Epidermal melanocyte (primary cell): ENCODE measurements at regions not wholly inside any gene's neighbourhood (a gene's known extent, or its start where the extent isn't known, plus 50 kb on each side); places are given as distances from the start of the nearest gene placed in this dataset.
A peak's percentile ranks its signal among the peaks of the same experiment; 100 is the strongest.
"Not testable (repeated sequence)": the region's sequence is repeated elsewhere in the genome, so short reads cannot be mapped to it uniquely, and the experiment has no call there.

Experiments
- DNase-seq: peaks from one replicate; pipeline ENCODE4 v3.0.0; 2011; ENCODE audit warnings: low spot score; ENCODE audit not compliant: insufficient read length

DNA sequence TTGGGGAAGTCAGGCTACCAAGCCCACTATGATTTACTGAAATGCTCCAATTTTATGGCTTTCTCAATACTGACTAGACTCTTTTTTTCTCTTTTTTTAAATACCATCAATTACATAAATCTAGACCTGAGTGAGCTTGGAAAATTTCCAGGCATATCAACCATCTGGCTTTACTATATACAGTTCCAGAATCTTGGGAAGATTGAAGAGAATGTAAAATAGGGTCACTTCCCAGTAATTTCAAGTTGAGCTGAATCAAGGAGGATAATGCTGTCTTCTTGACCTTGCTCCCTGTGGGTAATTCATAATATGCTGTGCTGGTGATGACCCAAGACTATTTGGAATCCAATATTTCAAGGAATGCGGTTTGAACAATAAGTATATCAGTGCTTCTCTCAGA is 108.1 kb downstream of the MAP3K21 start:
- DNase-seq: no peak

GRCh38 chr1:233439721-233440120 is 112.2 kb downstream of the MAP3K21 start:
- DNase-seq: no peak

- DNase-seq: peak; percentile 29
These were observed 113.5 kb downstream of the MAP3K21 start for GRCh38 chr1:233440951-233441401.

DNA sequence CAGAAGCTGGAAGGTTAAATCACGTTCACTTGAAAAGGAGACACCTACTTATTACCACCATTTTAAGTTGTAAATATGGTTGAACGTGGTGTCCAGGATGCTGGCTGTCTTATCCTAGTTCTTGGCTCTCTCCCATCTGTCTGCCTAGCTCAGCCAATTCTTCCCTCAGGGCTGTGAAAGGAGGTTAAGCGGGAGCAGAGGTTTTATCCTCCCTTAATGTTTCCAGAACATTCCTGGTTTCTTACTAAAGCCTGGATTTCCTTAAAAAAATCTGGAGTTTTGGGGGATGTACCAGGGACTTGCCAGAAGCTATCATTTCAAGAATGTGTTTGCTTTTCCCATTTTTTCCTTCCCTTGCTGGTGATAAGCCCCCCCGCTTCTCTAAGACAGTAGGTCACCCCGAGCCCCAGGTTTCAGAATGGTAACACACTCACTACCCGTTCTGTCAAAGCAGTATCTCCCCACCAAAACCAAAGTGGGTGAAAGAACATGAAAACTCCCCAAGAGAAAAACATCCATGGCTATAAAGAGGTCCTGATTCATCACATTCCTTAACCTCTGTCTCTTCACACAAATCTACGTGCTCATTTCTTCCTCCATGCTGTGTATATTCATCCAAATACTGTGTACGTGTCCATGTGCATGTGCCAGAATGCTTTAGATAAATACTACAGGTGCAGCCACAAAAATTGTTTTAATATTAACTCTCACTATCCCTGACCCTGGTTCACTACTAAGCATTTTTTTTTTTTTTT is 114.7 kb downstream of the MAP3K21 start:
- no peak for DNase-seq

GRCh38 chr1:233443040-233443760 is 115.7 kb downstream of the MAP3K21 start:
- no peak for DNase-seq

DNA sequence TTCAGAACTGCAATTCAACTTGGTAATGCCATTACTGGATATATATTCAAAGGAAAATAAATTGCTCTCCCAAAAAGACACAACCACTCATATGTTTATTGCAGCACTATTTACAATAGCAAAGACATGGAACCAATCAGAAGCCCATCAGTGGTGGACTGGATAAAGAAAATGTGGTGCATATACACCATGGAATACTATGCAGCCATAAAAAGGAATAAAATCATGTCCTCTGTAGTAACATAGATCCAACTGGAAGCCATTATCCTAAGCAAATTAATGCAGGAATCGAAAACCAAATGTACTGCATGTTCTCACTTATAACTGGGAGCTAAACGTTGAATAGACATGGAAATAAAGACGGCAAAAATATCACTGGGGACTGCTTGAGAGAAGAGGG is 117.0 kb downstream of the MAP3K21 start:
- no peak for DNase-seq

DNA sequence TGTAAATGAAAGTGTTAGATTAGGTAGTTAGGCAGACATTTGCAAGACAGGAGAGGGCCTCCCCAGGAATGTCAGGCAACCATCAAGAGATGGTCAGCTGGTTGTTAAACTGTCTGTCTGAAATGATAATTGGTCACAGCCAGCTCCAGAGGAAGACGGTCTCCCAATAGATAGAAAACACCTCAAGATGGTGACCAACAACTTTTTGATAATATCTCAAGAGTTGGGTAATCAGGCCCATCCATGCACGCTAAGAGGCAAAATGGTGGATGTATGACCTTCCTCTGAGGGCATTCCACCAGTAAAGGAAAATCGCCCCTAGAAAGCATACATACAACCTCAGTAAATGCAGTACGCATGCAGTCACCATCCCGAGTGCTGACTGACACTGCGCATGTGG is 118.2 kb downstream of the MAP3K21 start:
- no peak for DNase-seq

DNA sequence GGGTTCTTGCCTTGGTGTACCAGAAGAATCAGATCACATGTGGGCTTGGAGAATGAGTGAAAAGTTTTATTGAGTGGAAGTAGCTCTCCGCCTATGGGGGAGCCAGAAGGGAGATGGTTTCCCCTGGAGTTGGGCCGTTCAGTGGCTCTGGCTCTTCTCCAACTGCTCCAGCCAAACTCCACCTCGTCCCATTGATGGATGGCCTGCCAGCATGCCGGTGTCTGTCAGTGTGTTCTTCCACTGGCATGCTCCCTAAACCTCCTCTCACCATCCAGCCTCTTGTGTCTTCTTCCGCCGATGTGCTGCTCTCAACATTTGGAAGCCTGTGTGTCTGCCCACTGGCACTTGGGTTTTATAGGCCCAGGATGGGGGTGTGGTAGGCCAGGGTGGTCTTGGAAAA is 119.4 kb downstream of the MAP3K21 start:
- DNase-seq: no peak

- DNase-seq: no peak
These were observed 120.7 kb downstream of the MAP3K21 start for GRCh38 chr1:233448109-233448689.

DNA sequence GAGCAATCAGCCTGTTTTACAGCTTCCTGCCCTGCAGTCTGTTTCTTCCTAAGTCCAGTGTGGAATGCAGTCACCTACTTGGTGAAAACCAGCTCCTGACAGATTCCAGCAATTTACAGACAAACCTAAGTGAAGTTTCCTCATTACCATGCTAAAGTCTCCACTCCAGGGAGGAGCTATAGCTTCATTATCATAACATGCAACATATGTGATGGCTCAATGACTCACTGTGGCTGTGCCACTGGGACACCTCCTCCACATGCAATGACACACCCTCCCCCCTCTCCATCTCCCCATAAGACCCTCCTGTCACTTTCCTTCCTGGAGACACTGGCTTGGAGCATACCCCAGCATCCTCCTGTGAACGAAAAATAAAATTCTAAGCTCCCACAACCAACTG is 125.2 kb downstream of the MAP3K21 start:
- DNase-seq: no peak

- DNase-seq: no peak
These were observed 126.1 kb downstream of the MAP3K21 start for GRCh38 chr1:233453433-233454200.

DNA sequence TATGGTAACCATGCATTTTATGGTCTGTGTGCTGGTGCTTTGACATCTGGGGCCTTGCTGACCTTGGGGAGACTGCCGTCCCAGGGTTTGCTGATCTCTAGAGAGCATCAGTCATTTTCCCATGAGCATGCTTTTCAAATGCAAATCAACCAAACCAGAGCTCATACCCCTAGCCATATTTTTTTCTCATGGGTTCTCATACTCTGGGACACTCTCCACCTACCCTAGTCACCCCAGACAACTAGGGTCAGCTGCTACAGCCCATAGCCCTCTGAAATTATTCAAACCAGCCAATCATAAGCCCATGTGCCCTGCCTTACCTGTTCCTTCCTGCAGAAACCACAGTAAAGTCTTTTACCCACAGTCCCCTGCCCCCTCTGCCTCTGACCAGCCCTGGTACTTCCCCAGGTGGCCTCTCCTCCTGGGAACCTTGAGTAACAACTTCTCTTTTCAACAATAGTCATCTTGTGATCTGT is 132.0 kb downstream of the MAP3K21 start:
- DNase-seq: no peak

DNA sequence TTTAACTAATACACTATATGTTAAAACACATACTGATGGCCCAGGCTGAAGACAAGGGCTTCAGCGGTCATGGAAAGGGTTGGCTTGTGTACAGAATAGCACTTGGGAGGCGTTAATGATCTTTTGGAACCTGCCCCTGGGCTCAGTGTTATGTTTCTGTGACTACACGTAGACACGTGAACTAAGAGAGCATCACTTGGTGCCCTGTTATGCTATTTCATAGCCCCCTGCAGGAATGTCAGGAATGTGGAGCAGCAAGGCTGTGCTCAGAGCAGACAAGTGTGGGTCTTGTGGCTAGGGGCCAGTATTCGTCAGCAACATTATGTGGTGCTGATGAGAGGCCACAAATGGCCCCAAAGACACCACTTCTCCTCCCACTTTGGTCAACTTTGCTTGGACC is 132.4 kb downstream of the MAP3K21 start:
- DNase-seq: no peak

- no peak for DNase-seq
These were observed 133.2 kb downstream of the MAP3K21 start for GRCh38 chr1:233460692-233461091.

DNA sequence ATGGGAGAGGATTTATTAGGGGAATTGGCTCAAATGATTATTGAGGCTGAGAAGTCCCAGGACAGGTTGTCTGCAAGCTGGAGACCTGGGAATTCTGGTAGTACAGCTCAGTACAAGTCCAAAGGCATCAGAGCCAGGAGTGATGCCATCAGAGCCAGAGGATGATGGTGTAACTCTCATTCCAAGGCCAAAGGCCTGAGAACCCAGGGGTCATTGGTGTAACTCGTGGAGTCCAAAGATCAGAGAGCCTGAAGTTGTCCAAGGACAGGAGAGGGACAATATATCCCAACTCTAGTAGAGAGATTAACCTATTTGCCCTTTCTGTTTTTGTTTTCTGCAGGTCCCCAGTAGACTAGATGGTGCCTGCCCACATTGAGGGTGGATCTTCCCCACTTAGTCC is 134.3 kb downstream of the MAP3K21 start:
- DNase-seq: no peak

- no peak for DNase-seq
These were observed 135.8 kb downstream of the MAP3K21 start for GRCh38 chr1:233463333-233463732.

GRCh38 chr1:233465745-233466343 is 138.3 kb downstream of the MAP3K21 start:
- DNase-seq: no peak

- no peak for DNase-seq
These were observed 143.0 kb upstream of the KCNK1 start for GRCh38 chr1:233470741-233471499.

GRCh38 chr1:233471851-233472250 is 142.1 kb upstream of the KCNK1 start:
- DNase-seq: not testable (repeated sequence)

GRCh38 chr1:233472796-233473195 is 141.1 kb upstream of the KCNK1 start:
- not testable (repeated sequence) for DNase-seq
